ENCODE measurements at regions not wholly inside any gene's neighbourhood (a gene's known extent, or its start where the extent isn't known, plus 50 kb on each side); places are given as distances from the start of the nearest gene placed in this dataset.
"Not testable (repeated sequence)": the region's sequence is repeated elsewhere in the genome, so short reads cannot be mapped to it uniquely, and the experiment has no call there.

DNA sequence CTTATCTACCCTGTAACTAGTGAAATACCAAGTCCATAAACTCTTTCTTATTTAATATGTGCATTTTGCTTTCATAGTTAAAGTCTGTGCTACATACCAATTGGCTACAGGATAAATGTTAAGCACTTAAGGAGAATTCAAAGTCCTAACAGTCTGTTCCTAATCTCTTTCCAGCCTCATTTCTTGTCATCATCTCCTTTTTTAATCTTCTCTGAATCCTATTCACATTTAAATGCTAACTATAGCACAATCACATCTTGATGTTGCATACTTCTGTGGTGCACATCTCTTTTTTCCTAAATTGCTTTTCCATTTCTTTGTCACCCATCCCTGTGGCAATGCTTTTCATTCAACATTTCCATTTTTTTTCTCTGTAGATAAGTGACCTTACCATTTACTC lies 996.1 kb upstream of the TYRP1 start:
- DNase-seq (ENCODE audit: low read depth in 3 of 3, low spot score in 2 of 3) = no peak

DNA sequence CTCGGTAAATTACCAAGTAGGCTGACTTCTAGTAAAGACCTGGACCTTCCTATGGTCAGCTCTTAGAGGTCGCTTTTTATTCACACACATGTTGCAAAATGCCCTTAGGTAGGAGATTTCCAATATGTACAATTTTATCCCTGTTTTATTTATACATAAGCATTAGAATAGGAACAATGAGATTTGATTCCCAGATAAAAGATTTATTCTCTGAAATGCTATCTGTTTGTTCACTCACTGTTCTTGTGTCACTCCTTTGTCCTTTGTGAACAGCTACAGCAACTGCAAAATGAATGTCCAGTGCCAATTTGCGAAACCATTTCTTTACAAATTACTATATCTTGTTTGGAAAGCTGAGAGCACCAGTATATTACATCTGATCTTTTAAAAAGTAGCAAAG lies 991.5 kb upstream of the TYRP1 start:
- DNase-seq (ENCODE audit: low read depth in 3 of 3, low spot score in 2 of 3) = no peak

DNA sequence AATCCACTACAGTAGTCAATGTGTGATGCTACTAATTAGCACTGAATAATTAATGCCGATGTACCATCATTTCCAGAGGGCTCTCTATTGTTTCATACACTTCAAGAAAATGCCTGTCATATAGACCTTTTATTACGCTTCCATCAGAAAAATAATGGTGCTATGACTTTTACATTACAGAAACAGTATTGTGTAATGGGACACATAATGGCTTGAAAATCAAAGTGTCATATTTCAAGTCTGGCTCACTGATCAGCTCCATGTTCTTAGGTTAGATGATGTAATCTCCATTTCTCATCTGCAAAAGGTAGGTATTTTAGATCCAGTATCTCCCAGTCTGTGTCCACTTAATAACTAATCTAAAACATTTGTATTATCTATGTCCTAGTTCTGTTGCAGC lies 990.6 kb upstream of the TYRP1 start:
- DNase-seq (ENCODE audit: low read depth in 3 of 3, low spot score in 2 of 3) = no peak

DNA sequence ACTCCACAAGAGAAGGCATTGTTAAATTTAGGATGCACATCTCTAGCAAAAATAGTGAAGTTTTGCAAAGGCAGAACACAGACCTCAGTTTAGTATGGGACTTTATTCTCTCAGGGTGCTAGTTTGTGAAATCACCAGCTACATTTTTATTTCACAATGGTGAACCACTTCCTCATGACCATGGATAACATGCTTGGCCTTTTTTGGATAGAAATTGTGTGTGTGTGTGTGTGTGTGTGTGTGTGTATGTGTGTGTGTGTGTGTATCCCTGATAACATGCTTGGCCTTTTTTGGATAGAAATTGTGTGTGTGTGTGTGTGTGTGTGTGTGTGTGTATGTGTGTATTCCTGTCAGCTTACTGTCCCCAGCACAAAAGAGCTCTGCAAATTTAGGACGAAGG lies 989.0 kb upstream of the TYRP1 start:
- not testable (repeated sequence) for DNase-seq (ENCODE audit: low read depth in 3 of 3, low spot score in 2 of 3)

DNA sequence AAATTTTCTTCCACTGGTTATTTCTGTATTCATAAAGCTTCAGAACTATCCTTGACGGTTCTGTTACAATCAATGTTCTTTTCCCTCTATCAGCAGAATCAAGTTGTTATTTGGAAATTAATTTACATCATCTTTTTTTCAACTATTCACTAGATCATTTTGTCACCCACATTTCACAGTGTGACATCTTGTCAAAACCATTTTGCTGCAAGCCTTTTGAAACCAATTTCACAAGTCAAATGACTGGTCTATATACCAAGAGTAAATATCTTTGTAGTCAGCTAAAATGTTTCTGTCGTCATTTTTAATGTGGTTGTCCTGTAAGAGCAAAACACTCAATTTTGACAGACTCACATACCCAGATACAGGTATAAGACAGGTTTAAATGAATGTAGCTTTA lies 984.3 kb upstream of the TYRP1 start:
- no peak for DNase-seq (ENCODE audit: low read depth in 3 of 3, low spot score in 2 of 3)

DNA sequence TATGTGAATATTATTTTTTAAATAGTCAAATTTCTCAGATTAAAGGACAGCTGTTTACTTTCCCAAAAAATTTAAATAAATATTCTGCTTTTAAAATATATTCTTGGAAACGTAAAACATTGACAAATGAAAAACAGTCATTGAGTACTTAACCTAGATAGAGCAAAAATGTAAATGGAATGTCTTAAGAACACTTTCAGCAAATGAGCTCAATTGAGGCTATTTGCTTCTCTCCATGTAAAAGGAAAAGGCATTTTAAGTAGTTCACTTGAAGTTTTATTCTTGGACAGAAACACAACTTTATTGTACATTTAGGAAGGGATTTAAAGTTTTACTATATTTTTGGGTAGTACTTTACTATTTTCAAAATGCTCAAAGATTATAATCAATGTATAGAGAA lies 983.6 kb upstream of the TYRP1 start:
- DNase-seq (ENCODE audit: low read depth in 3 of 3, low spot score in 2 of 3) = no peak

- DNase-seq (ENCODE audit: low read depth in 3 of 3, low spot score in 2 of 3) = no peak
Observed at GRCh38 chr9:11713077-11713476, 980.1 kb upstream of the TYRP1 start.

DNA sequence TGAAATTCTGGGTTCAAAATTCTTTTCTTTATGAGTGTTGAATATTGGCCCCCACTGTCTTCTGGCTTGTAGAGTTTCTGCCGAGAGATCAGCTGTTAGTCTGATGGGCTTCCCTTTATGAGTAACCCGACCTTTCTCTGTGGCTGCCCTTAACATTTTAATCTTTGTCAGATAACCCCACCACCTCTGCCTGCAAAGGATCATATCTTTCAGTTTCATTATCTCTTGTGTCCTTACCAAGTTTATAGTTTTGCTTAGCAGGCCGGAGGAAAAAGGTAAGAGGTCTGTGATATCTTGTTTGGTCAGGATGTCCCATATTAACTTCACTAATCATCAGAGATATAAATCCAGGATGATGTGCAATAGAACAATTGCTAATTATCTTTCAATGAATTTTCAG lies 970.2 kb upstream of the TYRP1 start:
- no peak for DNase-seq (ENCODE audit: low read depth in 3 of 3, low spot score in 2 of 3)

GRCh38 chr9:11726659-11727058 lies 966.5 kb upstream of the TYRP1 start:
- no peak for DNase-seq (ENCODE audit: low read depth in 3 of 3, low spot score in 2 of 3)

DNA sequence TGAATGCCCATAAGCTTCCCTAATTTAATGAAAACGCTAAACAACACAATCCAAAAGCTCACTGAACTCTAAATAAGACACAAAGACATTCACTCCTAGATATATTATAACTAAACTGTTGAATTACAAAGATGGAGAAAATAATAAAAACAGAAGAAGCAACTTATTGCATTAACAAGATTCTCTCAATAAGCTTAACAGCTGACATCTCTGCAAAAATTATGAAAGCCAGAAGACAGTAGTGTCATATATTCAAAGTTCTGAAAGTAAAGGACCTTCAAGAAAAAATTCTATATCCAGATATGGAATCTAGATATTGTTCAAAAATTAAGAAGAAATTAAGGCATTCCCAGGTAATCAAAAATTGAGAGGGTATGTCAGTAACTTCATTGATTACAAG lies 957.8 kb upstream of the TYRP1 start:
- no peak for DNase-seq (ENCODE audit: low read depth in 3 of 3, low spot score in 2 of 3)

DNA sequence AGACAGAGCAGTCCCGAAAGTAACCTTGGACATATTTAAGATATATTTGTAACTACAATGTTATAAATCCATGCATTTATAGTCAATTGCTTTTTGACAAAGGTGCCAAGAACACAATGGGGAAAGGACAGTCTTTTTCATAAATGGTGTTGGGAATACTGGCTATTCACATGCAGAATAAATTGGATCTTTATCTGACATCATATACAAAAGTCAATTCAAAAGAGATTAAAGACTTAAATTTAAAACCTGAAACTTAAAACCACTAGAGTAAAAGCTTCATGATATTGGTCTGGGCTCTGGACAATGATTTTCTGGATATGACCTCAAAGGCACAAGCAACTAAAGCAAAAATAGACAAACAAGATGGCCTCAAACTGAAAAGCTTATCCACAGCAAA lies 950.7 kb upstream of the TYRP1 start:
- DNase-seq (ENCODE audit: low read depth in 3 of 3, low spot score in 2 of 3) = no peak

GRCh38 chr9:11743356-11743755 lies 949.8 kb upstream of the TYRP1 start:
- no peak for DNase-seq (ENCODE audit: low read depth in 3 of 3, low spot score in 2 of 3)

- DNase-seq (ENCODE audit: low read depth in 3 of 3, low spot score in 2 of 3) = no peak
Observed at GRCh38 chr9:11749396-11749795, 943.8 kb upstream of the TYRP1 start.

- no peak for DNase-seq (ENCODE audit: low read depth in 3 of 3, low spot score in 2 of 3)
Observed at GRCh38 chr9:11755951-11756350, 937.2 kb upstream of the TYRP1 start.

DNA sequence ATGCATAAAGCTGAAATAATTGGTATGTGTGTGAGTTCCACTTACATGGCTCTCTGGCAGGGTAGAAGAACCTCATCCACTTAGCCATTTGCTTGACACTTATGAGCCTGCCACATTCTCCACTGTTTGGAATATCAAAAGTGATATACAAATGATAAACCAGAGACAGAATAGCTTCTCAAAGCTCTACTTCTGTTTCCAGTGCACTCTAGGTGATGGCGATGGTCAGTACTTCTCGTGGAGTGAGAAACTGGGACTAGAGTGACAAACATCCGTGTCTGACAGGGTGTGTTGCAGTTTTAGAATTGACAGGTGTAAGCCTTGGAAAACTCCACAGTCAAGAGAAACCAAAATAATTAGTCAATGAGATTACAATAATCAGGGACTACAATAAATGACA lies 935.8 kb upstream of the TYRP1 start:
- no peak for DNase-seq (ENCODE audit: low read depth in 3 of 3, low spot score in 2 of 3)

GRCh38 chr9:11758016-11758415 lies 935.2 kb upstream of the TYRP1 start:
- DNase-seq (ENCODE audit: low read depth in 3 of 3, low spot score in 2 of 3) = no peak

GRCh38 chr9:11779971-11780370 lies 913.2 kb upstream of the TYRP1 start:
- no peak for DNase-seq (ENCODE audit: low read depth in 3 of 3, low spot score in 2 of 3)

DNA sequence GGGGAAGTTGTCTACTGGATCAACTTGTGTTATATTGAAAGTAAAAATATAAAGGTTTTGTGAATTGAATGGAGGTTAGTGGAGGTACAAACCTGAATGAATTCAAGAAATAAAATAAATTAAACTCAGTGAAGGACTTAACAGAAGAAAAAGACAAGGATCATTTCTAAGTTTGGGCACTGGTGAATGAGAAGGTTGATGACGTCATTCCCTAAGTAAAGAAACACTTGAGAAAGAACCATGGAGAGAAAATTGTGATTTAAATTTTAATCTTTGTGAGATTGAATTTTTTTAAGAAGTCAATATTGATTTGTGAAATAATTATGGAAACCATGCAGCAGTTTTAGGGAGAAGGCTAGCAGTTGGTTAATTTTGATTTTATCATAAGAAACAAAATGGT lies 900.3 kb upstream of the TYRP1 start:
- no peak for DNase-seq (ENCODE audit: low read depth in 3 of 3, low spot score in 2 of 3)

DNA sequence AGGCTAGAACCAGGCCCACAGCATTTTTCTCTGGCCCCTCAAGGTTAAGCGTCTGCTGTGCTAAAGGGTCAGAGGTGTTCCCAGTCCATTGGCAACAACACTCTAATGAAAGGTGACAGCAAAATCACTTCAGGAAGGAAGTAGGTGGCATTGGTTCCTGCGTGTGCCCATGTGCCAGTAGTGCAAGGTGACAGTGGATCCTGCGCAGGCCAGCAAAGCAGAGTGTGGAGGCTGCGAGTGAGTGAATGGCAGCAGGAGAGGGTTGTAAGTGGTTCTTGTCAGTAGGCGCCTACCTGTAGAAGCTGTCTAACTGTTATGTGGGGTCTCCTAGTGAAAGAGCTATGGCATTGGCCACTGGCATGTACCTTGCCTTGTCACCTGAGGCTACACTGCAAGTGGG lies 898.2 kb upstream of the TYRP1 start:
- DNase-seq (ENCODE audit: low read depth in 3 of 3, low spot score in 2 of 3) = no peak

DNA sequence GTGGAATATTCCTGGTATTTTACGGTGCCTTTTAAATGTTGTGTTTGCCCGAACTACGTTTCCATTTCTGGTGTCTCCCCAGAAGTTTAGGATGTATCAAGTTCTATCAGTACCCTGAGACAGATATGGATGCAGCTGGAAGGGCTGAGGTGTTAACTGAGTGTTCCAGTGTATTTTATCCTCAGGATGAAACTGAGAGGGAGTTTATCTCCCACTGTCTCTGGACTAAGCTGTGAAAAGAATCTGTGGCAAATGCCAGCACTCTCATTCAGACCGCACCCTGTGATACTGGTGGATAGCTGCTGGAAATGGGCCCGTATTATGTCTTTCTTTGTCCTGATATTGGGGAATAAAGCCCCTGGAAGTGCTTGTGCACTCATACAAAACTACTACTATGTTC lies 887.2 kb upstream of the TYRP1 start:
- no peak for DNase-seq (ENCODE audit: low read depth in 3 of 3, low spot score in 2 of 3)

DNA sequence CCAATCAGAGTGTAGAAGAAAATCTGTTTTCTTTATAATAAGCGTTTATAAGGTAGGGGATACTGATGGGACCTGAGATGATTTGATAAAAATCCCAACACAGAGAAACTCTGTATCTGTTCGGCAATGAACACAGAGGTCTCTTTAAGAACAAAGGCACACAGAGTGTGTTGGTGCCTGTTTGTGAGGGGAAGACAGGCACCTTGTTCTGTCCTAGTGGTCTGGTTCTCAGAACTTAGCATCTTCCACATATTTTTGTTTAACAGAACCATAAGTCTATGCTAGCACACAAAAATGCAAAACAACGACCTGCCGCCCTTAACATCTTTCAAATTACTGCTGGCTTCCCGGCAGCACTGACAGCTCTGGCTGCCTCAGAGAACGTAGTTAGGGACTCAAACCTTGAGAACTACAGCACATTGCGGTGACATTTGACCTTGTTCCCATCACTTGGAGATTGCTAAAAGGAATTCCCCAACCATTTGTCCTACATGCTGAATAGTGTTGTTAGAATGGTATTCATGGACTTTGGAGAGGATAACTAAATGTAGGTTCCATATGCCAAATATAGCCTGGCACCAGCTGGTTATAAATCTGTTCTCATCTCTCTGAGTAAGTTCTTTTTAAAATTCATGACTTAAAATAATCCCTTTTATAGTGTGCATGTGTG lies 871.7 kb upstream of the TYRP1 start:
- DNase-seq (ENCODE audit: low read depth in 3 of 3, low spot score in 2 of 3) = no peak

- no peak for DNase-seq (ENCODE audit: low read depth in 3 of 3, low spot score in 2 of 3)
Observed at GRCh38 chr9:11828201-11828600, 865.0 kb upstream of the TYRP1 start.

GRCh38 chr9:11833056-11833455 lies 860.1 kb upstream of the TYRP1 start:
- no peak for DNase-seq (ENCODE audit: low read depth in 3 of 3, low spot score in 2 of 3)

All from right renal cortex interstitium (tissue), 3 donors.